Hematopoietic multipotent progenitor cell (in vitro differentiated cells): ENCODE measurements at regions not wholly inside any gene's neighbourhood (a gene's known extent, or its start where the extent isn't known, plus 50 kb on each side); places are given as distances from the start of the nearest gene placed in this dataset.
A peak's percentile ranks its signal among the peaks of the same experiment; 100 is the strongest.

Experiments used
- DNase-seq, 3 donors: peaks; one replicate each; pipeline ENCODE4 v3.0.0-alpha.2; 2011 to 2015; ENCODE audit warnings: low read depth in 2 of 3, low spot score in 2 of 3

- DNase-seq = no peak
Measured at GRCh38 chr4:154677300-154677699, 64.8 kb upstream of the FGG start.

- DNase-seq = no peak
Measured at GRCh38 chr4:154677923-154678322, 65.5 kb upstream of the FGG start.

GRCh38 chr4:154683956-154684681 lies 59.7 kb upstream of the LRAT start:
- no peak for DNase-seq

- peak in 1 of 3 donors; percentile 6 for DNase-seq
Measured at GRCh38 chr4:154686838-154687237, 57.0 kb upstream of the LRAT start.

GRCh38 chr4:154687840-154688239 lies 56.0 kb upstream of the LRAT start:
- no peak for DNase-seq

GRCh38 chr4:154691229-154691628 lies 52.6 kb upstream of the LRAT start:
- DNase-seq = no peak

GRCh38 chr4:154692304-154692818 lies 51.4 kb upstream of the LRAT start:
- no peak for DNase-seq
